Vagina (tissue), 2 donors: ENCODE measurements at regions not wholly inside any gene's neighbourhood (a gene's known extent, or its start where the extent isn't known, plus 50 kb on each side); places are given as distances from the start of the nearest gene placed in this dataset.
A peak's percentile ranks its signal among the peaks of the same experiment; 100 is the strongest.

Experiments used
- DNase-seq, 2 donors: peaks; one replicate each; pipeline ENCODE4 v3.0.0-alpha.2; 2017; ENCODE audit errors: extremely low spot score in 2 of 2
- H3K27ac ChIP-seq: fragments of 200-600 bp; sonication (generic); one replicate; pipeline ENCODE4 v1.5.1; 2019
- H3K27me3 ChIP-seq: fragments of 200-600 bp; sonication (generic); one replicate; pipeline ENCODE4 v1.5.1; 2019
- H3K36me3 ChIP-seq, 2 donors: fragments of 200-600 bp; sonication (generic); one replicate each; pipeline ENCODE4 v1.5.1; 2017 to 2019
- H3K4me1 ChIP-seq: fragments of 200-600 bp; sonication (generic); one replicate; pipeline ENCODE4 v1.5.1; 2019
- H3K4me3 ChIP-seq, 2 donors: fragments of 200-600 bp; sonication (generic); 1 replicate in 1 of 2; 2 replicates in 1 of 2; pipeline ENCODE4 v1.5.1; 2016 to 2019
- H3K9me3 ChIP-seq: fragments of 200-600 bp; sonication (generic); one replicate; pipeline ENCODE4 v1.5.1; 2019
- CTCF ChIP-seq, 3 experiments: fragments of 450-650 bp in 2 of 3; fragments of 200-600 bp in 1 of 3; sonication (generic) in 1 of 3; IDR thresholded peaks; one replicate each; pipeline ENCODE4 v1.5.1; 2017 to 2019; ENCODE audit warnings: antibody characterized with exemption in 3 of 3, mild to moderate bottlenecking in 2 of 3, moderate library complexity in 2 of 3
- POLR2A ChIP-seq, 2 donors: fragments of 450-650 bp; IDR thresholded peaks; one replicate each; pipeline ENCODE4 v1.6.1; 2017; ENCODE audit warnings: antibody characterized with exemption in 2 of 2, mild to moderate bottlenecking in 2 of 2, moderate library complexity in 2 of 2
- POLR2AphosphoS5 ChIP-seq, 2 donors: sonication (generic); formaldehyde crosslinking; IDR thresholded peaks; one replicate each; pipeline ENCODE4 v1.9.0; 2017; ENCODE audit warnings: antibody characterized with exemption in 2 of 2, mild to moderate bottlenecking in 2 of 2, low read depth in 1 of 2; ENCODE audit not compliant: insufficient read depth in 1 of 2
- intact Hi-C: fragments of 100-400 bp; cut with DNase I; formaldehyde crosslinking; loops from one replicate; pipeline ENCODE4 v1.15.1; 2023

- intact Hi-C loops = no loop called here
- H3K4me1 ChIP-seq = no peaks in the 10 kb centered on the region
- TF ChIP-seq POLR2A (IDR thresholded peaks at IDR 0.05) = no peak
- TF ChIP-seq CTCF (IDR thresholded peaks at IDR 0.05) = no peak
- no peak for TF ChIP-seq POLR2AphosphoS5 (IDR thresholded peaks at IDR 0.05; ENCODE audit: insufficient read depth in 1 of 2, low read depth in 1 of 2)
- H3K27ac ChIP-seq = no peak overlapping the region
- no peak overlapping the region for H3K4me3 ChIP-seq
- no peaks in the 10 kb centered on the region for H3K9me3 ChIP-seq
- H3K27me3 ChIP-seq = no peaks in the 10 kb centered on the region
- no peaks in the 10 kb centered on the region for H3K36me3 ChIP-seq
- no peak for DNase-seq
Measured at GRCh38 chr1:81308191-81308590, 492.5 kb upstream of the ADGRL2 start.

GRCh38 chr1:81307786-81308185 is 492.9 kb upstream of the ADGRL2 start:
- H3K27me3 ChIP-seq = no peaks in the 10 kb centered on the region
- intact Hi-C loops = no loop called here
- H3K4me1 ChIP-seq = no peaks in the 10 kb centered on the region
- no peak for DNase-seq
- H3K9me3 ChIP-seq = no peaks in the 10 kb centered on the region
- H3K4me3 ChIP-seq = no peak overlapping the region
- TF ChIP-seq CTCF (IDR thresholded peaks at IDR 0.05) = no peak
- no peak for TF ChIP-seq POLR2AphosphoS5 (IDR thresholded peaks at IDR 0.05; ENCODE audit: insufficient read depth in 1 of 2, low read depth in 1 of 2)
- TF ChIP-seq POLR2A (IDR thresholded peaks at IDR 0.05) = no peak
- H3K27ac ChIP-seq = no peak overlapping the region
- no peaks in the 10 kb centered on the region for H3K36me3 ChIP-seq

- DNase-seq = no peak
- H3K4me1 ChIP-seq = no peaks in the 10 kb centered on the region
- intact Hi-C loops = no loop called here
- H3K36me3 ChIP-seq = no peaks in the 10 kb centered on the region
- TF ChIP-seq CTCF (IDR thresholded peaks at IDR 0.05) (peak in 2 of 3 experiments; percentile 35 to 38), POLR2AphosphoS5 (IDR thresholded peaks at IDR 0.05; ENCODE audit: insufficient read depth in 1 of 2, low read depth in 1 of 2) (no peak)
- no peak overlapping the region for H3K27ac ChIP-seq
- H3K4me3 ChIP-seq = peak overlapping the region; percentile 35 to 47
- H3K9me3 ChIP-seq = no peaks in the 10 kb centered on the region
- H3K27me3 ChIP-seq = no peaks in the 10 kb centered on the region
Measured at GRCh38 chr1:81305997-81306452, 494.7 kb upstream of the ADGRL2 start.

- Histone ChIP-seq H3K36me3 (no peaks in the 10 kb centered on the region), H3K4me3 (no peak overlapping the region), H3K4me1 (no peaks in the 10 kb centered on the region), H3K9me3 (no peaks in the 10 kb centered on the region), H3K27ac (no peak overlapping the region), H3K27me3 (no peaks in the 10 kb centered on the region)
- intact Hi-C loops = no loop called here
- TF ChIP-seq CTCF (IDR thresholded peaks at IDR 0.05) (no peak), POLR2AphosphoS5 (IDR thresholded peaks at IDR 0.05; ENCODE audit: insufficient read depth in 1 of 2, low read depth in 1 of 2) (no peak), POLR2A (IDR thresholded peaks at IDR 0.05) (no peak)
- DNase-seq = no peak
Measured at GRCh38 chr1:81304187-81304586, 496.5 kb upstream of the ADGRL2 start.

- Histone ChIP-seq H3K36me3 (no peaks in the 10 kb centered on the region), H3K27me3 (no peaks in the 10 kb centered on the region), H3K9me3 (no peaks in the 10 kb centered on the region), H3K4me1 (no peaks in the 10 kb centered on the region), H3K4me3 (no peak overlapping the region), H3K27ac (no peak overlapping the region)
- DNase-seq = no peak
- intact Hi-C loops = no loop called here
- TF ChIP-seq CTCF (IDR thresholded peaks at IDR 0.05) = no peak
- no peak for TF ChIP-seq POLR2AphosphoS5 (IDR thresholded peaks at IDR 0.05; ENCODE audit: insufficient read depth in 1 of 2, low read depth in 1 of 2)
- no peak for TF ChIP-seq POLR2A (IDR thresholded peaks at IDR 0.05)
Measured at GRCh38 chr1:81299892-81300291, 500.8 kb upstream of the ADGRL2 start.
